Muscle of back (tissue), 3 donors: ENCODE measurements at regions not wholly inside any gene's neighbourhood (a gene's known extent, or its start where the extent isn't known, plus 50 kb on each side); places are given as distances from the start of the nearest gene placed in this dataset.

ENCODE experiments used
- DNase-seq, 3 donors: peaks; one replicate each; pipeline versions ENCODE4 v3.0.0 to v3.0.0-alpha.2; 2013

GRCh38 chr5:2658447-2658846, 93.0 kb downstream of the IRX2 start:
- DNase-seq = peak in 1 of 3 donors; percentile 76

DNA sequence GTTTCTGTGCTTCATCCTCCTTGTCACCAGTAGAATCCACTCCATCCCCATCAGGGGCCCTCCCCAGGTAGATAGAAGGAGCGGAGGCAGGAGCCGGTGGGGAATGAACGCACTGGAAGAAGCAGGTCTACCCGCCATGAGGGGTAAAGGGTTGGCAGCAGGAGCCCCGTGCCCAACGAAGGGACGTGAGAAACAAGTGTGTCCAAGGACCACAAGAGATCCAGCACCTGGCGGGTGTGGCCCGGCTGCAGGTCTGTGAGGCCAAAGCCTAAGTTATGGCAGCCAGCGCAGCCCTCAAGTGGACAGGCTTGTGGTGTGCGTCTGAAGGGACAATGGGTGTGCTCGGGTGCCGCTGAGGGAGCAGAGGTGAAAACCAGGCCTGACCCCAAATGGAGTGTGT, 94.3 kb downstream of the IRX2 start:
- DNase-seq = no peak

DNA sequence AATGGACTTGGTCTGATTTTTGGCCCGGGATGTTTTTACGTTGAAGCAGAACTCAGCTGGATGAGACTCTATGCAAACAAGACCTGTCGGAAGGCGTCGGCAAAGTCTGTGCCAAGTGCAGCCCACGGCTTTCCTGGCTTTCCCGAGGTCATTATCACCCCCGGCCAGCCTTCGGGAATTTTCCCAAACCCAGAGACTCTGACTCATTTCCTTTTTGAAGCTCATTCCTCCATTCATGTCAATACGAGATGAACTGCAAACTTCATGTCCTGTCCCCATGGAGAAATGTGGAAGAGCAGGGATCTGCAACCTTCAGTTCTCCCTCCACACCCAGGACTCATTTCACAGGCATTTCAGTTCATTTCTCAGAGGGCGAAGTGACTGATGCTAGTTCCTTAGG, 95.3 kb downstream of the IRX2 start:
- peak in 1 of 3 donors; percentile 90 for DNase-seq

- no peak for DNase-seq
Measured at GRCh38 chr5:2653991-2654390, 97.5 kb downstream of the IRX2 start.

DNA sequence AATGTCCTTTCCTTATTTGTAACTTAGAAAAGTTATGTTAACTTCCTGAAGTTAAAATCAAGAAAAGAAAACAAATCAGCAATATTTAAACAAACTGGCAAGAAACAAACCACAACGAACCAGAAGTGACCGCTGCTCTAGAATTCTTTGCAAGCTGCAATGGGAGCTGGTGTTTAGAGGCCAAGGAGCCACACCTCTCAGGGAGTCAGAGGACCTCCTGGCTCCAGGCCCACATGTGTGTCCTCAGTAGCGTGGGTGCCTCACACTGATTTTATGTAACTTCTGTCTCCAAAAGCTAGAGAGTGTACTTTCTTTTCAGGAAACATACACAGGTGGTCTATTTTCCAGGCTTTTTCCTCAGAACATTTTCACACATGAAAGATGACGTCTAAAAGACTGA, 100.4 kb downstream of the IRX2 start:
- DNase-seq = no peak

- no peak for DNase-seq
Measured at GRCh38 chr5:2642684-2643345, 108.7 kb downstream of the IRX2 start.

GRCh38 chr5:2640717-2641116, 110.8 kb downstream of the IRX2 start:
- no peak for DNase-seq

GRCh38 chr5:2639425-2639824, 112.1 kb downstream of the IRX2 start:
- peak in 1 of 3 donors; percentile 1 for DNase-seq

DNA sequence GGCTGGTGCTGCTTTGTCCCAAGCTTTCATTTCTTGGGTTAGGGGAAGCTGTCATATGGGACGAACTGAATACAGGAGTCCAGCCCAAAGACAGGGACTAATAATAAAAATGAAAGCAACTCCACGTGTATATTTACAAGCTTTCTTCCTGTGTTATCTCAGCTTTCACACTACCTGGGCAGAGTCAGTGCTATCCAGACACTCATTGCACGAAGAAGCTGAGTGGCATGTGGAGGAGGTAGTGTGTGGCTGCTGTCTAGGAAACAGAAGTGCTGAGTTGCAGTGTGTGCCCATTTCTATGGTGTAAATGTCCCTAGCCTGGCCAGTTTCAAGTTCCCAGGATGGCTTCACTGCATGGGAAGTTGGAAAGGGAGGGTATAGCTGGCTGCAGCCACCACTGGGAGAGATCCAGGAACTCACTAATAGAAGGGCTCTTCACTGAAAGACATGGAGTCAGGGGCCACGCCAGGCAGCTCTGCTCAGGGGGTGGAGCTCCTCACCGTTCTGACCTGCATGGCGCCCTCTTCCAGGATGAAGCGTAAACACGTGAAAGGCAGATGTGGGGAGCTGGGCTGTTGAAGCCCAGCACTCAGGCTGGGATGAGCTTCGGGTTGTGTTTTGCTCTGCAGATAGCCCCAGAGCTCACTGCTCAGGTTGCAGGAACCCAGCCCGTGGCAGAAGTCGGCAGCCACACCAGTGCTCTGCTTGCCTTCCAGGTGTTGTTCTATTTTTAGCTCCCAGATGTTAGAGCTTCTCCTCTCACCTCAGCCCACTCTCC, 116.9 kb downstream of the IRX2 start:
- DNase-seq = no peak

GRCh38 chr5:2633992-2634391, 117.5 kb downstream of the IRX2 start:
- no peak for DNase-seq

GRCh38 chr5:2631758-2632157, 119.7 kb downstream of the IRX2 start:
- no peak for DNase-seq

DNA sequence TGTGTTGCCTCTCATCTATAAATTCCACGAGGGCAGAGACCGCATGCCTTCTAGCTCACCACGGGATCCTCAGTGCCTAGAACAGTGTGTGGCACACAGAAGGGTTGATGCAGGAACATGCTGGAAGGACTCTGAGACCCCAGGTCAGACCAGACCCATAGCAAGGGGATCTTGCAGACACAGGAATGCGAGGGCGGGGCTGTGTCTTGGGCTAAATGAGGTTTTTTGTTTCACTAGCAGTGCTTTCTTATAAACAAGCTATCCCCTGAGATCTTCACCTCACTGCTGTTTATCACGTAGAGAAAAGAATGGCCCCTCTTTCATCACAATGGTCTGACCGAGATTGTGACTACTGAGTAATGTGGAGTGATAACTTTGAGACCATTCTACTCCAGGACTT, 122.4 kb downstream of the IRX2 start:
- no peak for DNase-seq

DNA sequence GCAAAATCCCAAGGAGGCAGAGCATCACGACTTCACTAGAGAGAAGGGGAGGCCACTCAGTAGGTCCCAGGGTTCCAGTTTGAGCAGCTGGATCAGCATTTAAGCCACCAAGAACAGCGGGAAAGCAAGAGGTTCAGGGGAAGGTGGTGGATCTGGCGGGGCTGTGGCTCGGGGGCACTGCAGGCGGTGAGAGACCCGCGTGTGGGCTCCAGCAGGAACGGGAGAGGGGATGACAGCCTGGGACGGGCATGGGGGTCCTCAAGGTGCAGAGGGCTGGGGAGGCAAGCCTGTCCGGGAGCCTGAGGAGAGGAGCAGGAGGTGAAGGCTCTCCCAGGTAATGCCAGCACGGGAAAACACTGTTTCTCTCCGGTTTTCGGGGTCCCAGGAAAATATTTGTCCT, 123.6 kb downstream of the IRX2 start:
- DNase-seq = no peak

DNA sequence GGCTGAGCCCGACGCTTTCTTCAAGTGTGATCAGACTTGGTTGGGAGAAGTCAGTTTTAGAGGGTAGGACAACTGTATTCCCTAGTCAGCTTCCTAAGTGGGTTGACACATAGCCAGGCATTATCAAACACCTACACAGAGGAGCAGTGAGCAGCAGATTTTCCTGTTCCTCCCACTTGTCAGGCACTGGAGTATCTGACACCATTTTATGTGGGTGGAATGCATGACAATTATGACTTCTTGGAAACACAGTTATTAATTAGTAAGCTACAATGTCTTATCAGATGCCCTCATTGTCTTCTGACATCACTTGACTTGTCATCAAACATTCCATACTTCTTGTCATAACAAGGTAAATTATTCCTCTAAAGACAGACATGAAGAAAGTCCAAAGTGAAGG, 124.9 kb downstream of the IRX2 start:
- DNase-seq = no peak

- no peak for DNase-seq
Measured at GRCh38 chr5:2622866-2623265, 128.6 kb downstream of the IRX2 start.

DNA sequence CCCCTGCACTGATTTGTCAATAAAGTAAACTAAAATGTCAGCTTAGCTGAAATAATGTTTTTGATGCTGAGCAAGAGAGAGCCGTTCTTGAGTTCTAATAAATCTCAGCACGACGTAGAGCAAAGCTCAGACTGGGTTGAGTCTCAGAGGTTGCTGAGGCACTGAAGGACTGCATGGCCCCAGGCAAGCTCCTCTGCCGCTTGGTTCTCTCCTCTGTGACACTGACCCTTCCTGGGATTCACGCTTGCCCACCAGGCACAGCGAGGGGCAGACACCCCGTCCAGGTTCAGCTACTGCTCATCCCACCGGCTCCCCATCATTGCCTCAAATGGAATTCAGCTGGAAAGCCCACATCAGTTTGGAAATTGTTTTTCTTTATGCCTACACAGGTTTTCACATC, 129.8 kb downstream of the IRX2 start:
- DNase-seq = no peak

DNA sequence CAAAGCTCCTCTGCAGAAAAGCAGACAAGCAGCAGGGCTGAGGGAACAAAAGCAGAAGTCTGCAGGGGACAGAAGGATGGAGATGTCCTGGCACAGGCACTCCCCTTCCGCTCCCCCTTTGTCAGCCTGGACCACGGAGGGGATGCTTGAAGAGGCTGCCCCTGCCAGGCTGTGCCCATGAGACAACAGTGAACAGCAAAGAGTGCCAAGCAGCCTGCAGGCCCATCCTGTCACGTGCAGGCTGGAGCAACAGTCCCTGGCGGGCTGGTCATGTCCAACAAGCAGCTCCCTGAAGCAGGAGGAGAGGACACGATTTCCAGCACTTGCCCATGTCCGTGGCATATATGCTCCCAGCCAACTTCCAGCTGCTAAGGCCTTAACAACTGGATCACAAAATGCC, 132.3 kb downstream of the IRX2 start:
- DNase-seq = no peak

- DNase-seq = no peak
Measured at GRCh38 chr5:2617461-2617860, 134.0 kb downstream of the IRX2 start.

GRCh38 chr5:2615917-2616316, 135.6 kb downstream of the IRX2 start:
- DNase-seq = no peak

DNA sequence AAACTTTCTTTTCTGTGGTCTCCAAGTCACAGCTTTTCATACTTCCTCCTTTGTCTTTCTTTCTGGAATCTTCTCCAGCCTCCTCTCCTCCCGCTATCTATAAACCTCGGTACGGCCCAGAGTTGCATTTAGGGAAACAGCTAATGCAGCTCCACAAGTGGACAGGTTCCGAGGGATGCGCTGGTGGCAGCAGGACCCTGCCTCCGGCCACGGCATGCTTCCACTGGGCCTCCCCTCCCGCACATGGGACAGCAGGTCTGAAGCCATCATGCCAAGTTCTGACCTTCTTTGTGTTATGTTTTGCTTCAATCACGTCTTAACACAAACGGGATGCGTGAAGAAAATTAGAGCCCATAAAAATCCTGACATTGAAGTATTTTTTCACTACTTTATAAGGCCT, 136.9 kb downstream of the IRX2 start:
- no peak for DNase-seq

GRCh38 chr5:2611659-2612058, 139.8 kb downstream of the IRX2 start:
- no peak for DNase-seq

- no peak for DNase-seq
Measured at GRCh38 chr5:2610986-2611385, 140.5 kb downstream of the IRX2 start.

GRCh38 chr5:2608391-2608790, 143.1 kb downstream of the IRX2 start:
- no peak for DNase-seq

DNA sequence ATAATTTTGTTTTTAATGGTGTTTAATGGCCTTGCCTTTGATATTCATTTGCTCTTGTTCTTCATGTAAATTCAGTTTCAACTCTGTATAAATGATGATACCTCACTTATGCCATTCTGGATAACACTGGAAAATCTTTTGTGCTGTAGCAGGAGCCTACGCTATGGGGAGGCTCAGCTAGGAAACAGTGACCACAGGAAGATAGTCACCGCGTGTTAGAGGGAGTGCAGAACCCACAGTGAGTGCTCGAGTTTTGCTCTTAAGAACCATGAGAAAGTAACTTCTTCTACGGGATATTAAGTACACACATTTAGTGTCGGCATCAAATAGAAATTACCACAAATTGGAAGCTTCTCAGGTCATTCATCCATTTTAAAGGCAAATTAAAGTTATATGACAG, 143.9 kb downstream of the IRX2 start:
- DNase-seq = no peak
